SK-N-SH treated with all-trans-retinoic acid at 6 μM for 48 hours (cell line): ENCODE measurements at regions not wholly inside any gene's neighbourhood (a gene's known extent, or its start where the extent isn't known, plus 50 kb on each side); places are given as distances from the start of the nearest gene placed in this dataset.

Source experiments
- ATAC-seq: fragments of 200-7000 bp; cut with Tn5 transposase; 3 replicates; pipeline ENCODE4 v1.9.1; 2020; ENCODE audit warnings: mild to moderate bottlenecking, moderate library complexity
- ARNTL ChIP-seq: fragments of 450-650 bp; formaldehyde crosslinking; IDR thresholded peaks from 2 replicates; pipeline ENCODE4 v1.5.0; 2020; ENCODE audit warnings: low read depth, mild to moderate bottlenecking, moderate library complexity, borderline replicate concordance
- BACH2 ChIP-seq: fragments of 250-450 bp; sonication (Bioruptor Pico); IDR thresholded peaks from 2 replicates; pipeline ENCODE4 v1.9.0; 2021; ENCODE audit warnings: mild to moderate bottlenecking, borderline replicate concordance
- CSDC2 ChIP-seq: fragments of 250-450 bp; sonication (Bioruptor Pico); IDR thresholded peaks from 2 replicates; pipeline ENCODE4 v1.5.0; 2020; ENCODE audit warnings: mild to moderate bottlenecking, moderate library complexity
- ESRRG ChIP-seq: fragments of 250-450 bp; sonication (Bioruptor Pico); IDR thresholded peaks from 2 replicates; pipeline ENCODE4 v1.6.1; 2021; ENCODE audit warnings: mild to moderate bottlenecking
- GLIS3 ChIP-seq: fragments of 250-450 bp; sonication (Bioruptor Pico); IDR thresholded peaks from 2 replicates; pipeline ENCODE4 v1.5.0; 2020; ENCODE audit warnings: mild to moderate bottlenecking, moderate library complexity
- ISL1 ChIP-seq: fragments of 250-450 bp; sonication (Bioruptor Pico); IDR thresholded peaks from 2 replicates; pipeline ENCODE4 v2.1.2; 2022; ENCODE audit warnings: mild to moderate bottlenecking, moderate library complexity
- OSR1 ChIP-seq: fragments of 250-450 bp; sonication (Bioruptor Pico); IDR thresholded peaks from 2 replicates; pipeline ENCODE4 v1.8.0; 2022; ENCODE audit warnings: moderate library complexity, mild to moderate bottlenecking, inconsistent platforms
- RARB ChIP-seq: fragments of 250-450 bp; sonication (Bioruptor Pico); IDR thresholded peaks from 2 replicates; pipeline ENCODE4 v1.8.0; 2021; ENCODE audit warnings: mild to moderate bottlenecking, moderate library complexity
- SNAI2 ChIP-seq: fragments of 250-450 bp; sonication (Bioruptor Pico); IDR thresholded peaks from 2 replicates; pipeline ENCODE4 v1.5.0; 2020; ENCODE audit warnings: mild to moderate bottlenecking, moderate library complexity
- TCF4 ChIP-seq: fragments of 250-450 bp; sonication (Bioruptor Pico); IDR thresholded peaks from 2 replicates; pipeline ENCODE4 v1.8.0; 2021; ENCODE audit warnings: mild to moderate bottlenecking, moderate library complexity, borderline replicate concordance
- TOX ChIP-seq: fragments of 250-450 bp; sonication (Bioruptor Pico); IDR thresholded peaks from 2 replicates; pipeline ENCODE4 v1.8.0; 2021; ENCODE audit warnings: mild to moderate bottlenecking, moderate library complexity, borderline replicate concordance
- ZC3H10 ChIP-seq: fragments of 250-450 bp; sonication (Bioruptor Pico); IDR thresholded peaks from 2 replicates; pipeline ENCODE4 v1.5.1; 2021; ENCODE audit warnings: mild to moderate bottlenecking, moderate library complexity
- ZFP3 ChIP-seq: fragments of 250-450 bp; sonication (Bioruptor Pico); IDR thresholded peaks from 2 replicates; pipeline ENCODE4 v1.5.0; 2020; ENCODE audit warnings: mild to moderate bottlenecking, moderate library complexity
- ZFP30 ChIP-seq: fragments of 450-650 bp; formaldehyde crosslinking; IDR thresholded peaks from 2 replicates; pipeline ENCODE4 v1.5.0; 2022; ENCODE audit warnings: mild to moderate bottlenecking, moderate library complexity
- ZNF565 ChIP-seq: fragments of 450-650 bp; formaldehyde crosslinking; conservative IDR thresholded peaks from 2 replicates; pipeline ENCODE4 v1.5.0; 2020; ENCODE audit warnings: low read depth, mild to moderate bottlenecking, moderate library complexity
- ZNF70 ChIP-seq: fragments of 450-650 bp; formaldehyde crosslinking; IDR thresholded peaks from 2 replicates; pipeline ENCODE4 v1.5.0; 2020; ENCODE audit warnings: mild to moderate bottlenecking, moderate library complexity
- ZNF8 ChIP-seq: fragments of 450-650 bp; formaldehyde crosslinking; IDR thresholded peaks from 2 replicates; pipeline ENCODE4 v1.5.0; 2020; ENCODE audit warnings: mild to moderate bottlenecking, moderate library complexity
- TF ChIP-seq, protein P1 (sequence below): fragments of 250-450 bp; sonication (Bioruptor Pico); IDR thresholded peaks from 2 replicates; pipeline ENCODE4 v1.5.1; 2020; ENCODE audit warnings: low read depth, mild to moderate bottlenecking, moderate library complexity
- TF ChIP-seq, protein P2 (sequence below): fragments of 250-450 bp; sonication (Bioruptor Pico); IDR thresholded peaks from 2 replicates; pipeline ENCODE4 v1.5.1; 2021; ENCODE audit warnings: mild to moderate bottlenecking, moderate library complexity
- TF ChIP-seq, protein P3 (sequence below): fragments of 250-450 bp; sonication (Bioruptor Pico); IDR thresholded peaks from 2 replicates; pipeline ENCODE4 v1.8.0; 2020; ENCODE audit warnings: mild to moderate bottlenecking, moderate library complexity, borderline replicate concordance
- TF ChIP-seq, protein P4 (sequence below): fragments of 250-450 bp; sonication (Bioruptor Pico); IDR thresholded peaks from 2 replicates; pipeline ENCODE4 v1.8.0; 2021; ENCODE audit warnings: low read depth, mild to moderate bottlenecking, moderate library complexity, borderline replicate concordance

DNA sequence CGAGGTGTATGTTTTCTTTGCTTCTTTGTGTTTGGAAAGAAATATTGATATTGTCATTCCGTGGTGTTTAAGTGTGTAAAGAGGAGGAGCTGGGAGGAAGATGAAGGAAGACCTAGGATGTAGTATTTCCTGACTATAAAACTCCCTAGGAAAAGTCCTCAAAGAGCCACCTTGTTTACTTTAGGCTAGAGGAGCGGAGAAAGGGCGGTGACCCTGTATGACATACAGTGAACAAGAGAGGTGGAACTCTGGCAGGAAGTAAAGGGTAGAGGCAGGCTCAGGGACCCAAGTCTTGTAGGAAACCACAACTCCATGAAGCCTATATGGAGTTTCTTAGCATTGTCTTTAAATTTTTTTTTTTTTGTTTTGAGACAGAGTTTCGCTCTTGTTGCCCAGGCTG lies 303.9 kb downstream of the DOCK8 start:
- TF ChIP-seq RARB (CRISPR knock-in tag) (no peak), SNAI2 (CRISPR knock-in tag) (no peak), TCF4 (CRISPR knock-in tag) (no peak), ESRRG (CRISPR knock-in tag) (no peak), GLIS3 (CRISPR knock-in tag) (no peak), ZNF8 (CRISPR knock-in tag) (no peak), ZFP3 (CRISPR knock-in tag) (no peak)
- TF ChIP-seq, protein P1, sequence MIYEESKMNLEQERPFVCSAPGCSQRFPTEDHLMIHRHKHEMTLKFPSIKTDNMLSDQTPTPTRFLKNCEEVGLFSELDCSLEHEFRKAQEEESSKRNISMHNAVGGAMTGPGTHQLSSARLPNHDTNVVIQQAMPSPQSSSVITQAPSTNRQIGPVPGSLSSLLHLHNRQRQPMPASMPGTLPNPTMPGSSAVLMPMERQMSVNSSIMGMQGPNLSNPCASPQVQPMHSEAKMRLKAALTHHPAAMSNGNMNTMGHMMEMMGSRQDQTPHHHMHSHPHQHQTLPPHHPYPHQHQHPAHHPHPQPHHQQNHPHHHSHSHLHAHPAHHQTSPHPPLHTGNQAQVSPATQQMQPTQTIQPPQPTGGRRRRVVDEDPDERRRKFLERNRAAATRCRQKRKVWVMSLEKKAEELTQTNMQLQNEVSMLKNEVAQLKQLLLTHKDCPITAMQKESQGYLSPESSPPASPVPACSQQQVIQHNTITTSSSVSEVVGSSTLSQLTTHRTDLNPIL (CRISPR knock-in tag) = no peak
- TF ChIP-seq, protein P2, sequence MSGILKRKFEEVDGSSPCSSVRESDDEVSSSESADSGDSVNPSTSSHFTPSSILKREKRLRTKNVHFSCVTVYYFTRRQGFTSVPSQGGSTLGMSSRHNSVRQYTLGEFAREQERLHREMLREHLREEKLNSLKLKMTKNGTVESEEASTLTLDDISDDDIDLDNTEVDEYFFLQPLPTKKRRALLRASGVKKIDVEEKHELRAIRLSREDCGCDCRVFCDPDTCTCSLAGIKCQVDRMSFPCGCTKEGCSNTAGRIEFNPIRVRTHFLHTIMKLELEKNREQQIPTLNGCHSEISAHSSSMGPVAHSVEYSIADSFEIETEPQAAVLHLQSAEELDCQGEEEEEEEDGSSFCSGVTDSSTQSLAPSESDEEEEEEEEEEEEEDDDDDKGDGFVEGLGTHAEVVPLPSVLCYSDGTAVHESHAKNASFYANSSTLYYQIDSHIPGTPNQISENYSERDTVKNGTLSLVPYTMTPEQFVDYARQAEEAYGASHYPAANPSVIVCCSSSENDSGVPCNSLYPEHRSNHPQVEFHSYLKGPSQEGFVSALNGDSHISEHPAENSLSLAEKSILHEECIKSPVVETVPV (CRISPR knock-in tag) = no peak
- ATAC-seq = no peak

DNA sequence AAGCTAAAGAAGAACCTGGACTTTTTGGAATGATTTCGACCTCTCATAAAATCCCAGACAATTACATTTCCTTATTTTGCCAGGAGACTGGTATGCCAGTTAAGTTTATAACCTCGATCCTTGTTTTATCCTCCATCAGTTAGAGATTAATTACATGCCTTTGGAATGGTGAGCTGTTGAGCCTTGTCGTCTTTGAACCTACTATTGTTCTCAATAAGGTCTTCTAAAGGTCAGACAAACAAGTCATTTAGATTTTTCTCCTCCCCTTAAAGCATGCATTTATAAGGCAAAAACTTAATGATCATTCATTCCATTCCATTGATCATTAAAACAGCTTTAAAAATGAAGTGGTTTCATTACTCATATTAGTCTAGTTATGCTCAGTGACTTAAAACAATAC lies 304.9 kb downstream of the DOCK8 start:
- ATAC-seq = no peak
- no peak for TF ChIP-seq OSR1 (CRISPR knock-in tag)

DNA sequence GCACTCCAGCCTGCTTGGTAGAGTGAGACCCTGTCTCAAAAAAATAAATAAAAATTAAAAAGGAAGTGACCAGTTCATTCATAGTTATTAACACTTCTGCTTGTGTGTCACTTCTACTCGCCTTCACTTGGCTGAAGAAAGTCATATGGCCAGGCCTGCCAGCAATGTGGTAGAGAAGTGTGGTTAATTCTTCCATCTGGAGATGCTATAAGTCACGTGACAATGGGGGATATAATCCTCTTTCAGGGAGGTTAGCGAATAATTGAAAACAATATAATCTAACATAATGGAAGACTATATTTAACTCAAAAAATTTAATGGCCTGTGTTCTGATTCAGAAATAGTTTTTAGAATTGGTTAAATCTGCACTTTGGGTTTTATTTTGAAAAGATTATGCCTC lies 305.6 kb downstream of the DOCK8 start:
- no peak for ATAC-seq
- TF ChIP-seq ZNF70 (CRISPR knock-in tag) = no peak
- TF ChIP-seq, protein P2 (CRISPR knock-in tag) = no peak

DNA sequence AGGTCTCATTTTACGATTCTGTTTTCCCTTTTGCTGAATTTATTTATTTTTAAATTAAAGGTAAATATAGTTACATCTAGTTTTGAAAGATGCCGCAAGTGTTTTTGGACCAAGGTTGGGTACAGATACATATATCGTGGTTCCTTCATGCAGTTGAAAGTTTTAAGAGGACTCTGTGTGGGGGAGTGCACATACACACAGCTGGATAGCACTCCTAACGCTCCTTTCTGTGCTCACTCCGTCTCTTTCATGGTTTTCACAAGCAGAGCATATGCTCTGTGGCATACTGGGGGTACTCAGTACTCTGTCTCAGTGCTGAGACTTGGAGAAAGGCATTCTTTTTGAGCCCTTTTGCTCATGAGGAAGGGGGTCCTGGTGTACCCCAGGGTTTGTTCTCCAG lies 307.5 kb downstream of the DOCK8 start:
- TF ChIP-seq RARB (CRISPR knock-in tag) (no peak), ZC3H10 (CRISPR knock-in tag) (no peak), ARNTL (no peak), ZNF565 (CRISPR knock-in tag) (no peak), ZFP3 (CRISPR knock-in tag) (no peak), TOX (CRISPR knock-in tag) (no peak), ISL1 (no peak)
- TF ChIP-seq, protein P3, sequence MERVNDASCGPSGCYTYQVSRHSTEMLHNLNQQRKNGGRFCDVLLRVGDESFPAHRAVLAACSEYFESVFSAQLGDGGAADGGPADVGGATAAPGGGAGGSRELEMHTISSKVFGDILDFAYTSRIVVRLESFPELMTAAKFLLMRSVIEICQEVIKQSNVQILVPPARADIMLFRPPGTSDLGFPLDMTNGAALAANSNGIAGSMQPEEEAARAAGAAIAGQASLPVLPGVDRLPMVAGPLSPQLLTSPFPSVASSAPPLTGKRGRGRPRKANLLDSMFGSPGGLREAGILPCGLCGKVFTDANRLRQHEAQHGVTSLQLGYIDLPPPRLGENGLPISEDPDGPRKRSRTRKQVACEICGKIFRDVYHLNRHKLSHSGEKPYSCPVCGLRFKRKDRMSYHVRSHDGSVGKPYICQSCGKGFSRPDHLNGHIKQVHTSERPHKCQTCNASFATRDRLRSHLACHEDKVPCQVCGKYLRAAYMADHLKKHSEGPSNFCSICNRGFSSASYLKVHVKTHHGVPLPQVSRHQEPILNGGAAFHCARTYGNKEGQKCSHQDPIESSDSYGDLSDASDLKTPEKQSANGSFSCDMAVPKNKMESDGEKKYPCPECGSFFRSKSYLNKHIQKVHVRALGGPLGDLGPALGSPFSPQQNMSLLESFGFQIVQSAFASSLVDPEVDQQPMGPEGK (CRISPR knock-in tag) = no peak
- no peak for ATAC-seq

DNA sequence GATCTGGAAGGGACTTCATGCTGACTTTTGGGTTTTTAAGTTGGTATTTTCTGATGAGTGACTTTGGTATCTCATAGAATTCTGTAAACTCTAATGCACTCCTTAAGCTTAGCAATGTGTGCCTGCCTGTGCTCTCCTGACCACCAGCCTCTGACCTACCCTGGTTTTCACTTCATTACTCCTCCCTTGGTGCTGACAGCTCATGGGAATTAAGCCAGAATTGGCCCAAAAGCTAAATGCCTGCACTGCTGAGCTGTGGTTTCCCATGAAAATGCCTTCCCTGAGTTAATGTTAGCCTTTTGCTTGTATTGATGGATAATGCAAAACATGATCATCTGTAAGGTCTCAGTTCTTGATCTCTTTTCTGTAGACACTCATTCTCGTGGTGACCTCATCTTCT lies 308.0 kb downstream of the DOCK8 start:
- TF ChIP-seq TOX (CRISPR knock-in tag) = no peak
- no peak for TF ChIP-seq RARB (CRISPR knock-in tag)
- no peak for TF ChIP-seq BACH2
- TF ChIP-seq, protein P1 (CRISPR knock-in tag) = no peak
- TF ChIP-seq SNAI2 (CRISPR knock-in tag) = no peak
- no peak for TF ChIP-seq ESRRG (CRISPR knock-in tag)
- TF ChIP-seq, protein P4, sequence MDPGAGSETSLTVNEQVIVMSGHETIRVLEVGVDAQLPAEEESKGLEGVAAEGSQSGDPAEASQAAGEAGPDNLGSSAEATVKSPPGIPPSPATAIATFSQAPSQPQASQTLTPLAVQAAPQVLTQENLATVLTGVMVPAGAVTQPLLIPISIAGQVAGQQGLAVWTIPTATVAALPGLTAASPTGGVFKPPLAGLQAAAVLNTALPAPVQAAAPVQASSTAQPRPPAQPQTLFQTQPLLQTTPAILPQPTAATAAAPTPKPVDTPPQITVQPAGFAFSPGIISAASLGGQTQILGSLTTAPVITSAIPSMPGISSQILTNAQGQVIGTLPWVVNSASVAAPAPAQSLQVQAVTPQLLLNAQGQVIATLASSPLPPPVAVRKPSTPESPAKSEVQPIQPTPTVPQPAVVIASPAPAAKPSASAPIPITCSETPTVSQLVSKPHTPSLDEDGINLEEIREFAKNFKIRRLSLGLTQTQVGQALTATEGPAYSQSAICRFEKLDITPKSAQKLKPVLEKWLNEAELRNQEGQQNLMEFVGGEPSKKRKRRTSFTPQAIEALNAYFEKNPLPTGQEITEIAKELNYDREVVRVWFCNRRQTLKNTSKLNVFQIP (CRISPR knock-in tag) = no peak
- no peak for TF ChIP-seq TCF4 (CRISPR knock-in tag)
- no peak for TF ChIP-seq OSR1 (CRISPR knock-in tag)
- TF ChIP-seq, protein P3 (CRISPR knock-in tag) = no peak
- no peak for TF ChIP-seq ZFP30 (CRISPR knock-in tag)
- TF ChIP-seq ZNF8 (CRISPR knock-in tag) = no peak
- no peak for TF ChIP-seq ISL1
- no peak for TF ChIP-seq CSDC2 (CRISPR knock-in tag)
- ATAC-seq = no peak
